HG03139 (cell line): ENCODE measurements at regions not wholly inside any gene's neighbourhood (a gene's known extent, or its start where the extent isn't known, plus 50 kb on each side); places are given as distances from the start of the nearest gene placed in this dataset.
"Not testable (repeated sequence)": the region's sequence is repeated elsewhere in the genome, so short reads cannot be mapped to it uniquely, and the experiment has no call there.

Experiments used
- ATAC-seq: cut with Tn5 transposase; IDR thresholded peaks from one replicate; pipeline ENCODE4 v1.9.1; 2021; ENCODE audit not compliant: unreplicated experiment

DNA sequence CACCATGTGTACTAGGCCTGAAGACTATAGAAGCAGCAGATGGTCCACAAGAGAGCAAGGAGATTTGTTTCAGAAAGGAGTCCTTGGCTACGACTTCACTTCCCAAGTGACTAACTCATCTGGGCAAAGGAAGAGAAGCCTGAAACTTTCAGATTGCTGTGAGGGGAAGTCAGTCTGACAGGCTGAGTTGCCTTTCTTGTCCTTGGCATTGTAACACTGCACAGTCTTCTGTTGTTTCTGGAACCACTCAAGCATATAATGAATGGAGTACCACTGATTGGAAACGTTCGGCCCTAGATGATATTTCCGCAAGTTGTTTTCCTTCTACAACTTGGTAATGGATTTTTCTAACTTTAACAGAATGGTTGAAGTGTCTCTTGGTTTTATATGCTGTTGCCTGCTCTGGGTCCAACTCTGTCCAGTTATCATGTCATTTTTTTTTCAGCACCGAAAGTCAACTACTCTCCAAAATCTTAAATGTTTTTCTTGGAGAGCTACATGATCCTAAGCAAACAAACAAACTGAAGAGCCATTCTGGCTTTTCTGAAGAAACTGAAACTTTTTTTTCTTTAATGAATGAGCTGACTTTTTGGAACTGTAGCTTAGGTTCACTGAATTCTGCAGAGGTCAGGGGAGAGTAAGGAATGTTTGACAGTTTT, 685.7 kb downstream of the MECOM start:
- ATAC-seq: no peak

DNA sequence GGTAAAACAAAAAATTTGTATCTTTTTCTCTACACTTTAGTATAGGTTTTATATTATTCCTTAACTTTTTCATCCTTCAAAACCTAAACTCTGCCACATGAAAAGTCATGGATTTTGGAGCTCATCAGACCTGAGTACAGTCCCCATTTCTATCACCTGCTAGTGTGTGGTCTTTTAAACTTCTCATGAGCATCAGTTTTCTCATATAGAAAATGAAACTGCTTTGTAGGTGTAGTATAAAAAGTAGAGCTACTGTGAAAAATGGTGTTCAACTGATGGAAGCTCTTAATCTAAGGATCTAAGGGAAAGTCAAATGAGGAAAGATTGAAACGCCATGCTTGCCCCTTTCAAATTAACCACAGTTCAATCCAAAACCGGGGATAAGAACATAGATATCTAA, 686.5 kb downstream of the MECOM start:
- no peak for ATAC-seq

GRCh38 chr3:168975576-168975975, 687.9 kb downstream of the MECOM start:
- ATAC-seq: no peak

GRCh38 chr3:168974617-168975403, 688.7 kb downstream of the MECOM start:
- no peak for ATAC-seq

DNA sequence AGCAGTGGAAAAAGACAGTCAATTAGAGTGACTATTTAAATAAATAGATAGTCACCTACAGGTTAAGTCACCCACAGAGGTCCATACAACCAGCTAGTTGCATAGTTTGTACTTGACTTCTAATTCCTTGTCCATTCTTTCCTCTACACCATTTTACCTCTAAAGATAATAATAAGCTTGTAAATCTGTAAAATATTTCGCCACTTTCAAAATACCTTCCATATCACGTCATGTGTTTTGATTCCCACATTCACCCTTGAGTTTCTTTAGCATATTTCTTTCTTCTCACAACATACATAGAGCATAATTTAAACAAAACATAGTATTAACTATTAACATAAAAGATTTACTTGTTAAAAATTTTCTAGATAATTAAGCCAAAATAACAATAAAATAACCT, 689.6 kb downstream of the MECOM start:
- no peak for ATAC-seq

DNA sequence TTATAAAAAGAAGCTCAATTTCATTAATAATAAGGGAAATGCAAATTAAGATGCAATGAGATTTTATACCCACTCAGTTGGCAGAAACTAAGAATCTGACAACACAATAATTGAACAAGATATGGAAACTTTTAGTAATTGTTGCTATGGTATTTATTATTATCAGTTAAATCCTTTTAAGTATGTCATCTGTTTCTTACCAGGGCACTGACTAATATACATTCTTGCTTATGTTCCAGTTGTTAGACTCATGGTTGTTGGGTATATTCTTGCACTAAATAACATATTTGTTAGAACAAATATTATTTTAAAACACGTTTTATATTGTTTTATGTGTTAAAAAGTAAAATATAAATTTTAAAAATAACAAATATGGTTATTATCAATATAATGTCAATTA, 690.3 kb downstream of the MECOM start:
- ATAC-seq: no peak

DNA sequence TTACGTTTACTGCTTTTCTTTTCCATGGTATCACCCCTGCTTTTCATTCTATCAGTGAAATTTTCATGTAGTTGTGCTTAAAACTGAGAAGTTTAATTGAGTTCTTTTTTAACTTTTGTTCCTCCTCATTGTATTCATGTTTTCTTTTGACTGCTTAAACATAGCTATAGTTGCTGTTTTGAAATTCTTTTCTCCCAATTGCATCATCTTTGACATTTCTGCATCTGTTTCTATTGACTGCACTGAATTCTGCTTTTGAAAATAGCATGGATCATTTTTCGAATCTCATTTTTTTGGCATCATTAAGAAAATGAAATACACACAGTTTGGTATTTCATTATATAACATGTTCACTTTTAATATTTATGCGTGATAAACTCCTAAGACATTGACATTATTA, 694.9 kb downstream of the MECOM start:
- no peak for ATAC-seq

DNA sequence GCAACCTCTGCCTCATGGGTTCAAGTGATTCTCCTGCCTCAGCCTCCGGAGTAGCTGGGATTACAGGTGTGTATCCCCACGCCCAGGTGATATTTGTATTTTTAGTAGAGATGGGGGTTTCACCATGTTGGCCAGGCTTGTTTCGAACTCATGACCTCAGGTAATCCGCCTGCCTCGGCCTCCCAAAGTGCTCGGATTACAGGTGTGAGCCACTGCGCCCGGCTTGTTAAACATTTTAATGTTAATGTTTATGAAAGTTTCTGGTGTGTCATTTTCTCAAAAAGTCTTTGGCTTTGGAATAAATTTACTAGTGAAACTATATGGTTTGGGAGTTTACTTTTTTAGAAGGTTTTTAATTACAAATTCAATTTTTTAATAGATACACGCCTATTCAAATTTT, 698.8 kb downstream of the MECOM start:
- ATAC-seq: no peak

DNA sequence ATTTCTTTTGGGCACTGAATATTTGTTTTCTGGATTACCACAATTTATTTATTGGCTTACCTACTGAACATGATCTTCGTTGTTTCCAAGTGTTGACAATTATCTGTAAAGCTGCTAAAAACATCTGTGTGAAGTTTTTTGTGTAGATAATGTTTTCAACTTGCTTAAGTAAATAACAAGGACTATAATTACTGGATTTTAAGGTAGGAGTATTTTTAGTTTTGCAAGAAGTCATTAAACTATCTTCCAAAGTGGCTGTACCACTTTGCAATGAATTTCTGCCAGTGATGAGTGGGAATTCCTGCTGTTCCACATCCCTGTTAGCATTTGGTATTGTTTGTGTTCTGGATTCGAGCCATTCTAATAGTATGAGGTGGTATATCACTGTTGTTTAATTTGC, 702.2 kb downstream of the MECOM start:
- no peak for ATAC-seq

GRCh38 chr3:168959731-168960130, 703.8 kb downstream of the MECOM start:
- no peak for ATAC-seq

- no peak for ATAC-seq
Observed at GRCh38 chr3:168958466-168958865, 705.0 kb downstream of the MECOM start.

- ATAC-seq: no peak
Observed at GRCh38 chr3:168956076-168956475, 707.4 kb downstream of the MECOM start.

GRCh38 chr3:168952551-168952950, 711.0 kb downstream of the MECOM start:
- no peak for ATAC-seq

DNA sequence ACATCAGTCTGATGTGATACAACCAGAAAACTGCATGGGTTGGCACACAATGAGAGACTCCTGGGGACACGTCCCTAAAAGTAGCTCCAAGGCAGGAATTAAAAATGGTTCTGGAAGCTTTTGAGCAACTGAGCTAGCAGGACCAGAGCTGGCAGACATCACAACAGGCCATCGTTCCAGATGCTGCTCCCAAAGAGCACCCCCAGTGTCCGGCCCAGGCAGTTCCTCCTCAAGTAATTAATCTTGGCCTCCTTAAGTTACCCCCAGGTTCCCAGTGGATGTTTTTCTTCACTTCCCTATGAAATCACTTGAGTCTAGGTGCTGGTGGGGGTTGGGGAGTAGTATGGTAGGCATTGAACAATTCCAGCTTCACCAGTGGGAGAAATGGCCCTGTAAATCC, 711.6 kb downstream of the MECOM start:
- ATAC-seq: no peak

DNA sequence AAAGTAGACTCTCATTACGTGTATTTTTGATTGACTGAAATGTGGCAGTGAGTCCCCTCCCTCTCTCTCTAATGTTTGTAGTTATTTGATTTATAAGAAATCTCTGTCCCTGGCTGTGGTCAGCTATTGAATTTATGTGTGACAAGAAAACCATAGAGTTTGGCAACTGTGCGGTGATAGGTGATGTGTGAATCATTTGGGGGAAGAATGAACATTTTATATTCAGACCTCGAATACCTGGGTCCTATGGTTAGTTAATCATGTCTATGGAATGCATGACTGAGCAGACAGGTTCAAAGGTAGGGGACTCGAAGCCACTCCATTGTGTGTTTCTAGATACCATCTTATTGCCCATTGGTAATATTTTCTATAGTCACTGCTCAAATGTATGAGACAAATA, 712.1 kb downstream of the MECOM start:
- no peak for ATAC-seq

DNA sequence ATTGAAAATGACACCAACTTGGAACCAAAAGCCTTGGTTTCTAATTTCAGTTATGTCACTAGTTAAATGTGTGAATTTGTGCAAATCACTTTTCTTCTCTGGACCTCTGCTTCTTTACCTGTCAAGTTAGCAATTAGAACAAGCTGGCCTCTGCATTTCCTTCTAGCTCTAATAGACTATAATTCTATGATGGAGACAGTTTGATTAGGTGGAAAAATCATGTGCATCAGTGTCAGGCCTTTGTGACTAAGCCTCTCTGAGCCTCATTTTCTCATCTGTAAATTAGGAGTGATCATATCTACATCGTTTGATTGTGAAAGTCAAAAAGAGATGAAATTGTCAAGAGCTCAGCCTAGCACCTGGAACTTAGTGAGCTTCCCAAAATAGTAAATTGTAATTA, 712.9 kb downstream of the MECOM start:
- ATAC-seq: no peak

- no peak for ATAC-seq
Observed at GRCh38 chr3:168939651-168940238, 723.8 kb downstream of the MECOM start.

DNA sequence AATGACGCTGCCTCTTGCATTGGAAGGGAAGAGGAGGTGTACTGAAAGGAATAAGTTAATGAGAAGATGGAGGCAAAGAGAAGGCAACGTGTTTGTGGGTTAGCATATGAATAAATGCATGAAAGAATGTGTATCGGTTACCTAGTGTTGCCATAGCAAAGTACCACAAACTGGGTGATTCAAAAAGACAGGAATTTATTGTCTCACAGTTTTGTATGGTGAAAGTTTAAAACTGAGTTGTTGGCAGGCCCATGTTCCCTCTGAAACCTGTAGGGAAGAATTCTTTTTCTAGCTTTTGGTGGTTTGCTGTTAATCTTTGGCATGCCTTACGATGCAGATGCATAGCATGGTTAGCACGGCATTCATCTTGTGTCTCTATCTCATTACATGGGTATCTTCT, 729.9 kb downstream of the MECOM start:
- ATAC-seq: no peak

DNA sequence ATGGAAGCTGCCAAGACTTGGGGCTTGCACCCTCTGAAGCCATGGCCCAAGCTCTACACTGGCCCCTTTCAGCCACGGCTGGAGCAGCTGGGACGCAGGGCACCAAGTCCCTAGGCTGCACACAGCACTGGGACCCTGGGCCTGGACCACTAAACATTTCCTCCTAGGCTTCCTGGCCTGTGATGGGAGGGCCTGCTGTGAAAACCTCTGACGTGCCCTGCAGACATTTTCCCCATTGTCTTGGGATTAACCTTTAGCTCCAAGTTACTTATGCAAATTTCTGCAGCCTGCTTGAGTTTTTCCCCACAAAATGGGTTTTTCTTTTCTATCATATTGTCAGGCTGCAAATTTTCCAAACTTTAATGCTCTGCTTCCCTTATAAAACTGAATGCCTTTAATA, 733.5 kb downstream of the MECOM start:
- ATAC-seq: not testable (repeated sequence)

DNA sequence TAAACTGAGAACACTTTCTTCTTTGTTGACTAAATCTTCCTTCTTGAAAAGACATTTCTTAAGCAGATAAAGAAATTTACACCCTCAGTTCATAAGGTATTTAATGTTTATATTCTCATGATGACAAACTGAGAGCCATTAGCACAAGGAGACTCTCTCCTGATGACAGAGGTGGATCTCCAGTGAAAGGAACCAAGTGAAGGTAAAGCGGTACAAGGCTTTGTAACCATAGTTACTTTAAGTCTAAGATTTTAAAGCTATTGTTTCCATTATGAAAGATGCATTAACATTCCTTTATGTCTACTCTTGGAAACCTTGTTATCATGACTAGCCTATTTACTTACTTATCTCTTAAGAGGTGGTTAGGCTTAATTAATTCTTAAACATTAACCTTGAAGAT, 737.1 kb downstream of the MECOM start:
- ATAC-seq: no peak

DNA sequence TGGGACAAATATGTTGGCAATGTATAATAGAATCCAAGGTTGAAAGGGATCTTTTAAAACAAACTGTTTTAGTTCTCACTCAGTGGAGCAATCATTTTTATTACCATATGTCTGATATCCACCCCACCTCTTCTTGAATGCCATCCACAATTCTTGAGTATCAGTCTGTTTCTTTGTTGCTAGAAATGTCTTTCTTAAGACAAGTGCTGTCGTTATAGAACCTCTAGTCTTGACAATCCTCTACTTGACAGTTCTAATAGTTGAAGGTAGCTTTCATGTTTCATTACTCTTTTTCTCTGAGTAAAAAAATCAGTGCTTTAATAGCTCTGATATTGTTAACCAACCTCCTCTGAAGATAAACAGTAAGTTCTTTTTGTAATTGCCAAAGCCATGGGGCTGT, 737.9 kb downstream of the MECOM start:
- ATAC-seq: no peak

DNA sequence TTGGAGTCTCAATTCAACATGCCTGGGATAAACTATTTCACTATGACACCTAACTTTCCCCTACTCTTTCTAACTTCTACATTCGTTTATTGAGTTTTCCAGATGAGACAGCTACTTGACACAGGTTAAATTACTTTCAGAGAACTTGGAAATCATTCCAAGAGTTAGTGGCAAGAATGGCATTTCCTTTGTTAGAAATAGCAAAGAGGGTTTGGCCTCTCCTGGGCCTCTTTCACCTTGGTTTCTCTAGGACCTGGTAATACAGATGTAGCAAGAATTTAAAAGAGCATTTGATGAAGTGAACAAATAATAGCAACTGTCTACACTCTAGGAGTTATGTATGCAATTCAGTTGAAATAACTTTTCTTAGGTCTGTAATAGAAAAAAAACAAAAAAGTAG, 748.9 kb downstream of the MECOM start:
- no peak for ATAC-seq
